SK-N-SH (cell line): ENCODE measurements at regions not wholly inside any gene's neighbourhood (a gene's known extent, or its start where the extent isn't known, plus 50 kb on each side); places are given as distances from the start of the nearest gene placed in this dataset.

ENCODE experiments used
- CTCF ChIA-PET: fragments of 300-600, 350-600 bp; formaldehyde crosslinking; extraction: SDS; loops from one replicate; lab custom pipeline; 2021; lab: Yijun Ruan, JAX
- POLR2A ChIA-PET: fragments of 350-600 bp; sonication (Branson Sonifier 250); formaldehyde crosslinking; extraction: SDS; loops from one replicate; lab custom pipeline; 2020; ENCODE audit warnings: antibody characterized with exemption, inconsistent platforms; lab: Yijun Ruan, JAX
- DNase-seq: peaks from one replicate; pipeline ENCODE4 v3.0.0; 2012
- H2AFZ ChIP-seq: fragments of 200-600 bp; sonication (generic); 2 replicates; pipeline ENCODE4 v1.8.1; 2016; ENCODE audit warnings: antibody characterized with exemption, mild to moderate bottlenecking, low read depth
- H3F3A ChIP-seq: fragments of 200-600 bp; sonication (generic); replicated peaks from 2 replicates; pipeline ENCODE3; 2016; ENCODE audit warnings: antibody characterized with exemption, mild to moderate bottlenecking; ENCODE audit not compliant: insufficient read depth
- H3K27ac ChIP-seq, 2 experiments: fragments of 200-500 bp in 1 of 2; fragments of 200-600 bp in 1 of 2; sonication (Bioruptor generic) in 1 of 2; sonication (generic), shearing (Covaris generic) in 1 of 2; 2 replicates each; pipeline versions ENCODE4 v1.5.1 to v1.6.1; 2014 to 2016; ENCODE audit warnings: low read depth in 2 of 2, inconsistent platforms in 1 of 2, low read length in 1 of 2, mild to moderate bottlenecking in 1 of 2, mixed read lengths in 1 of 2
- H3K27me3 ChIP-seq: fragments of 200-600 bp; sonication (generic), shearing (Covaris generic); 2 replicates; pipeline ENCODE4 v1.6.1; 2016; ENCODE audit warnings: mixed run types; ENCODE audit not compliant: insufficient read depth
- H3K36me3 ChIP-seq, 2 experiments: fragments of 200-500 bp in 1 of 2; fragments of 200-600 bp in 1 of 2; sonication (Bioruptor generic) in 1 of 2; sonication (generic) in 1 of 2; replicated peaks in 1 of 2; 2 replicates each; pipeline versions ENCODE3 to v1.5.1; 2014 to 2016; ENCODE audit warnings: low read length in 1 of 2, mild to moderate bottlenecking in 1 of 2; ENCODE audit not compliant: insufficient read depth in 2 of 2, control insufficient read depth in 1 of 2
- H3K4me1 ChIP-seq, 2 experiments: fragments of 200-500 bp in 1 of 2; fragments of 200-600 bp in 1 of 2; sonication (Bioruptor generic) in 1 of 2; sonication (generic), shearing (Covaris generic) in 1 of 2; 2 replicates each; pipeline versions ENCODE4 v1.5.1 to v1.6.1; 2014 to 2016; ENCODE audit warnings: low read depth in 1 of 2, low read length in 1 of 2, mixed run types in 1 of 2; ENCODE audit not compliant: insufficient read depth in 2 of 2, control insufficient read depth in 1 of 2
- H3K4me2 ChIP-seq: fragments of 200-600 bp; sonication (generic), shearing (Covaris generic); 2 replicates; pipeline ENCODE4 v1.6.1; 2017; ENCODE audit warnings: mixed run types
- H3K4me3 ChIP-seq, 2 experiments: fragments of 200-500 bp in 1 of 2; fragments of 200-600 bp in 1 of 2; sonication (Bioruptor generic) in 1 of 2; sonication (generic), shearing (Covaris generic) in 1 of 2; 2 replicates each; pipeline versions ENCODE4 v1.5.1 to v1.8.1; 2014 to 2016; ENCODE audit warnings: low read depth in 2 of 2, inconsistent platforms in 1 of 2, low read length in 1 of 2, mild to moderate bottlenecking in 1 of 2, mixed read lengths in 1 of 2, moderate library complexity in 1 of 2
- H3K79me2 ChIP-seq: fragments of 200-600 bp; sonication (generic); 2 replicates; pipeline ENCODE4 v1.8.1; 2017; ENCODE audit warnings: mild to moderate bottlenecking; ENCODE audit not compliant: insufficient read depth
- H3K9ac ChIP-seq: fragments of 200-600 bp; sonication (generic); 2 replicates; pipeline ENCODE4 v1.6.1; 2017; ENCODE audit warnings: mixed run types
- H3K9me2 ChIP-seq: fragments of 200-600 bp; sonication (generic); 2 replicates; pipeline ENCODE4 v1.6.1; 2017; ENCODE audit warnings: mixed run types
- H3K9me3 ChIP-seq: fragments of 200-600 bp; sonication (generic); 2 replicates; pipeline ENCODE4 v1.6.1; 2017; ENCODE audit warnings: mixed run types, mild to moderate bottlenecking, moderate library complexity
- H4K20me1 ChIP-seq: fragments of 200-600 bp; sonication (generic); 2 replicates; pipeline ENCODE4 v1.6.1; 2017; ENCODE audit warnings: mild to moderate bottlenecking, mixed run types; ENCODE audit not compliant: insufficient read depth
- ELF1 ChIP-seq: IDR thresholded peaks from 2 replicates; pipeline ENCODE4 v1.4.0; 2012
- EP300 ChIP-seq, 2 experiments: IDR thresholded peaks; 2 replicates each; pipeline versions ENCODE4 v1.4.0 to v1.6.1; 2012; ENCODE audit warnings: borderline replicate concordance in 1 of 2, low read depth in 1 of 2, low read length in 1 of 2
- EZH2phosphoT487 ChIP-seq: fragments of 200-600 bp; sonication (generic); IDR thresholded peaks from 2 replicates; pipeline ENCODE4 v1.6.1; 2017; ENCODE audit warnings: low read depth, mixed run types, mild to moderate bottlenecking, antibody characterized with exemption, moderate library complexity, borderline replicate concordance
- FOXJ3 ChIP-seq: sonication (generic); formaldehyde crosslinking; IDR thresholded peaks from 2 replicates; pipeline ENCODE4 v1.5.1; 2020; ENCODE audit warnings: mild to moderate bottlenecking, missing genetic modification reagents
- GATA2 ChIP-seq: sonication (generic); formaldehyde crosslinking; IDR thresholded peaks from 2 replicates; pipeline ENCODE4 v1.5.0; 2020; ENCODE audit warnings: mild to moderate bottlenecking, missing genetic modification reagents
- JUND ChIP-seq: IDR thresholded peaks from 2 replicates; pipeline ENCODE4 v1.4.0; 2012
- MEF2A ChIP-seq: IDR thresholded peaks from 2 replicates; pipeline ENCODE4 v1.4.0; 2012; ENCODE audit warnings: low read depth, borderline replicate concordance
- MXI1 ChIP-seq: IDR thresholded peaks from 2 replicates; pipeline ENCODE4 v1.6.1; 2012; ENCODE audit warnings: mild to moderate bottlenecking, low read depth, low read length, improper control_type of control experiment
- NFIC ChIP-seq: IDR thresholded peaks from 2 replicates; pipeline ENCODE4 v1.4.0; 2012; ENCODE audit warnings: borderline replicate concordance
- NRF1 ChIP-seq: IDR thresholded peaks from 2 replicates; pipeline ENCODE4 v1.6.1; 2012; ENCODE audit warnings: low read depth, mild to moderate bottlenecking, low read length
- PBX3 ChIP-seq: IDR thresholded peaks from 2 replicates; pipeline ENCODE4; 2012
- RAD21 ChIP-seq: IDR thresholded peaks from 2 replicates; pipeline ENCODE4 v1.6.1; 2012; ENCODE audit warnings: mild to moderate bottlenecking, low read length
- RFX5 ChIP-seq: IDR thresholded peaks from 2 replicates; pipeline ENCODE4 v1.6.1; 2012; ENCODE audit warnings: mild to moderate bottlenecking, improper control_type of control experiment, low read length
- RXRA ChIP-seq: IDR thresholded peaks from 2 replicates; pipeline ENCODE4 v1.4.0; 2012; ENCODE audit warnings: low read depth, mild to moderate bottlenecking, borderline replicate concordance
- SIN3A ChIP-seq: IDR thresholded peaks from 2 replicates; pipeline ENCODE4 v1.6.1; 2012; ENCODE audit warnings: low read depth, mild to moderate bottlenecking, low read length, moderate library complexity, borderline replicate concordance
- TCF12 ChIP-seq: IDR thresholded peaks from 2 replicates; pipeline ENCODE4 v1.4.0; 2012
- TEAD4 ChIP-seq: IDR thresholded peaks from 2 replicates; pipeline ENCODE4 v1.4.0; 2012; ENCODE audit warnings: mild to moderate bottlenecking, borderline replicate concordance; ENCODE audit not compliant: insufficient read depth
- WGBS: methylation state at CpG from one replicate; pipeline ENCODE4 v1.1.6; 2017; ENCODE audit warnings: low lambda C conversion rate; 5-methylcytosine and 5-hydroxymethylcytosine counted together
- TF ChIP-seq, protein P1 (sequence below): fragments of 150-350 bp; IDR thresholded peaks from 2 replicates; pipeline ENCODE4 v1.6.1; 2016; ENCODE audit warnings: mild to moderate bottlenecking, low read depth, low read length
- TF ChIP-seq, protein P2 (sequence below): IDR thresholded peaks from 2 replicates; pipeline ENCODE4 v1.4.0; 2012; ENCODE audit warnings: low read depth
- TF ChIP-seq, protein P3 (sequence below): IDR thresholded peaks from 2 replicates; pipeline ENCODE4 v1.4.0; 2012; ENCODE audit warnings: low read depth, borderline replicate concordance
- TF ChIP-seq, protein P4 (sequence below): fragments of 200-600 bp; sonication (generic); IDR thresholded peaks from 2 replicates; pipeline ENCODE4 v1.6.1; 2017; ENCODE audit warnings: antibody characterized with exemption, mild to moderate bottlenecking, moderate library complexity

- TF ChIP-seq, protein P1, sequence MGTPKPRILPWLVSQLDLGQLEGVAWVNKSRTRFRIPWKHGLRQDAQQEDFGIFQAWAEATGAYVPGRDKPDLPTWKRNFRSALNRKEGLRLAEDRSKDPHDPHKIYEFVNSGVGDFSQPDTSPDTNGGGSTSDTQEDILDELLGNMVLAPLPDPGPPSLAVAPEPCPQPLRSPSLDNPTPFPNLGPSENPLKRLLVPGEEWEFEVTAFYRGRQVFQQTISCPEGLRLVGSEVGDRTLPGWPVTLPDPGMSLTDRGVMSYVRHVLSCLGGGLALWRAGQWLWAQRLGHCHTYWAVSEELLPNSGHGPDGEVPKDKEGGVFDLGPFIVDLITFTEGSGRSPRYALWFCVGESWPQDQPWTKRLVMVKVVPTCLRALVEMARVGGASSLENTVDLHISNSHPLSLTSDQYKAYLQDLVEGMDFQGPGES: no peak
- TF ChIP-seq, protein P2, sequence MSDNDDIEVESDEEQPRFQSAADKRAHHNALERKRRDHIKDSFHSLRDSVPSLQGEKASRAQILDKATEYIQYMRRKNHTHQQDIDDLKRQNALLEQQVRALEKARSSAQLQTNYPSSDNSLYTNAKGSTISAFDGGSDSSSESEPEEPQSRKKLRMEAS: no peak
- TF ChIP-seq MEF2A (no peak), RAD21 (no peak)
These were observed 254.3 kb downstream of the LTN1 start (continued) for GRCh38 chr21:28738420-28738704.

DNA sequence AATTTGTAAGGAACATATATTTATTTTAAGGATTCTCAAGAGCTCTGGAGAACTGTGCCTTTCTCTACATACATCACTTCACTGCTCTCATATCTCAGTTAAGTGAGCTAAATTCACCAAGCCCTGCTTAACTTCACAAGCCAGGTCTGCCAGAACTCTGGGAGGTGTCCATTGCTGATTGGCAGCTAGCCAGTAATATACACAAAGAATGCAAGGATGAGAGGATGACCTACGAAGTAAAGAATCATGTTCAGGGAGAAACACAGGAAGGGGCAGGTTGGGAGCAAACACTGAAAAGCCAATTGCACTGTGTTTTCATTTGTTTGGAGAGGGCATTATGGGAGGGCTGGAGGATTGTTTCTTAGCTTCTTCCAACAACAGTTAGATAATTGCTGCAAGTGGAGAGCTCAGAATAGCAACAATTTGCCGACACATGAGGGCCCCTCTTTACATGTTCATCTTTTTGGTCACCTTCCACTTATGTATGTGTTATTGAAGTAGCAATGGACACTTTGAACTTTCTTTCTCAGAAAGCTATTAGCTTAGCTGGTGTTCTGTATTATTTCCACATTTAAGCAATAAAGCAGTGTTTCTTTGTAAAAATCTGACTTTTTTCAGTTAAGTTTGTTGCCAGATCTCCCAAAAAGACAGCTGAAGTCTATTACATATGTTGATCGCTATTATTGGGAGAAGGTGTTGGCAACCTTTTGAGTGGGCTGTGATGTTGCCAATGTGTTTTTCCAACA, 254.8 kb downstream of the LTN1 start:
- Histone ChIP-seq H3K4me1 (peaks cover 0 to 2% of the 10 kb centered on the region in 2 experiments; a peak in 2 of 4 replicates), H3K9me2 (no peaks in the 10 kb centered on the region), H3K9me3 (no peaks in the 10 kb centered on the region), H3K79me2 (no peaks in the 10 kb centered on the region), H2AFZ (no peak overlapping the region), H4K20me1 (no peaks in the 10 kb centered on the region), H3K4me2 (no peak overlapping the region), H3K36me3 (no peaks in the 10 kb centered on the region), H3K9ac (no peak overlapping the region), H3K27ac (peak overlapping the region; percentile 4 to 25; a peak in 2 of 4 replicates), H3K4me3 (no peak overlapping the region), H3K27me3 (no peaks in the 10 kb centered on the region), H3F3A (no peaks in the 10 kb centered on the region)
- TF ChIP-seq, protein P3, sequence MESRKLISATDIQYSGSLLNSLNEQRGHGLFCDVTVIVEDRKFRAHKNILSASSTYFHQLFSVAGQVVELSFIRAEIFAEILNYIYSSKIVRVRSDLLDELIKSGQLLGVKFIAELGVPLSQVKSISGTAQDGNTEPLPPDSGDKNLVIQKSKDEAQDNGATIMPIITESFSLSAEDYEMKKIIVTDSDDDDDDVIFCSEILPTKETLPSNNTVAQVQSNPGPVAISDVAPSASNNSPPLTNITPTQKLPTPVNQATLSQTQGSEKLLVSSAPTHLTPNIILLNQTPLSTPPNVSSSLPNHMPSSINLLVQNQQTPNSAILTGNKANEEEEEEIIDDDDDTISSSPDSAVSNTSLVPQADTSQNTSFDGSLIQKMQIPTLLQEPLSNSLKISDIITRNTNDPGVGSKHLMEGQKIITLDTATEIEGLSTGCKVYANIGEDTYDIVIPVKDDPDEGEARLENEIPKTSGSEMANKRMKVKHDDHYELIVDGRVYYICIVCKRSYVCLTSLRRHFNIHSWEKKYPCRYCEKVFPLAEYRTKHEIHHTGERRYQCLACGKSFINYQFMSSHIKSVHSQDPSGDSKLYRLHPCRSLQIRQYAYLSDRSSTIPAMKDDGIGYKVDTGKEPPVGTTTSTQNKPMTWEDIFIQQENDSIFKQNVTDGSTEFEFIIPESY: no peak
- TF ChIP-seq EP300 (IDR thresholded peaks at IDR 0.05; ENCODE audit: borderline replicate concordance in 1 of 2, low read depth in 1 of 2, low read length in 1 of 2) (no peak), SIN3A (no peak), MXI1 (no peak), JUND (peak; percentile 37; the same call in 1 of the 2 replicates), NFIC (peak; percentile 79), RXRA (no peak), MEF2A (no peak), GATA2 (CRISPR knock-in tag) (no peak), FOXJ3 (no peak), NRF1 (no peak), TCF12 (peak; percentile 59), EZH2phosphoT487 (no peak), PBX3 (peak; percentile 16; the same call in 1 of the 2 replicates), RFX5 (no peak), TEAD4 (no peak), ELF1 (no peak), RAD21 (no peak)
- TF ChIP-seq, protein P4, sequence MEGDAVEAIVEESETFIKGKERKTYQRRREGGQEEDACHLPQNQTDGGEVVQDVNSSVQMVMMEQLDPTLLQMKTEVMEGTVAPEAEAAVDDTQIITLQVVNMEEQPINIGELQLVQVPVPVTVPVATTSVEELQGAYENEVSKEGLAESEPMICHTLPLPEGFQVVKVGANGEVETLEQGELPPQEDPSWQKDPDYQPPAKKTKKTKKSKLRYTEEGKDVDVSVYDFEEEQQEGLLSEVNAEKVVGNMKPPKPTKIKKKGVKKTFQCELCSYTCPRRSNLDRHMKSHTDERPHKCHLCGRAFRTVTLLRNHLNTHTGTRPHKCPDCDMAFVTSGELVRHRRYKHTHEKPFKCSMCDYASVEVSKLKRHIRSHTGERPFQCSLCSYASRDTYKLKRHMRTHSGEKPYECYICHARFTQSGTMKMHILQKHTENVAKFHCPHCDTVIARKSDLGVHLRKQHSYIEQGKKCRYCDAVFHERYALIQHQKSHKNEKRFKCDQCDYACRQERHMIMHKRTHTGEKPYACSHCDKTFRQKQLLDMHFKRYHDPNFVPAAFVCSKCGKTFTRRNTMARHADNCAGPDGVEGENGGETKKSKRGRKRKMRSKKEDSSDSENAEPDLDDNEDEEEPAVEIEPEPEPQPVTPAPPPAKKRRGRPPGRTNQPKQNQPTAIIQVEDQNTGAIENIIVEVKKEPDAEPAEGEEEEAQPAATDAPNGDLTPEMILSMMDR: no peak
- TF ChIP-seq, protein P2: no peak
- ChIA-PET POLR2A (interaction anchor here (0.7 kb wide), 1 partner anchor 1037 kb away, joined by 4 read pairs; no protein-coding TSS in a partner anchor), CTCF (interaction anchor here (0.6 to 4.4 kb wide), 9 partner anchors 8 to 1892 kb away, joined by 3 to 33 read pairs (median 3); no protein-coding TSS in a partner anchor)
- WGBS: 65% methylated on average over 3 of the region's 3 CpGs
- DNase-seq: no peak
